Lower leg skin (tissue), 4 donors: ENCODE measurements at regions not wholly inside any gene's neighbourhood (a gene's known extent, or its start where the extent isn't known, plus 50 kb on each side); places are given as distances from the start of the nearest gene placed in this dataset.
"Not testable (repeated sequence)": the region's sequence is repeated elsewhere in the genome, so short reads cannot be mapped to it uniquely, and the experiment has no call there.

Experiments used
- DNase-seq, 2 donors: peaks; one replicate each; pipeline ENCODE4 v3.0.0-alpha.2; 2019; ENCODE audit warnings: low spot score in 2 of 2
- H3K4me3 ChIP-seq: fragments of 200-600 bp; sonication (generic); 2 replicates; pipeline ENCODE4 v1.5.1; 2017; ENCODE audit warnings: mild to moderate bottlenecking, low read depth; ENCODE audit not compliant: poor library complexity, severe bottlenecking
- POLR2A ChIP-seq, 2 donors: fragments of 450-650 bp; IDR thresholded peaks; one replicate each; pipeline ENCODE4 v1.6.1; 2016 to 2017; ENCODE audit warnings: antibody characterized with exemption in 2 of 2, mild to moderate bottlenecking in 1 of 2, moderate library complexity in 1 of 2
- WGBS, 2 donors: methylation state at CpG; one replicate each; pipeline ENCODE4 v1.1.5; 2018; 5-methylcytosine and 5-hydroxymethylcytosine counted together
- intact Hi-C: fragments of 100-400 bp; cut with DNase I; formaldehyde crosslinking; loops from one replicate; pipeline ENCODE4 v1.15.0; 2023; ENCODE audit warnings: low total_unique reads
- TF ChIP-seq, protein P1 (sequence below), 3 donors: fragments of 450-650 bp; IDR thresholded peaks; one replicate each; pipeline ENCODE4 v1.5.1; 2016; ENCODE audit warnings: antibody characterized with exemption in 3 of 3, mild to moderate bottlenecking in 3 of 3, moderate library complexity in 2 of 3

DNA sequence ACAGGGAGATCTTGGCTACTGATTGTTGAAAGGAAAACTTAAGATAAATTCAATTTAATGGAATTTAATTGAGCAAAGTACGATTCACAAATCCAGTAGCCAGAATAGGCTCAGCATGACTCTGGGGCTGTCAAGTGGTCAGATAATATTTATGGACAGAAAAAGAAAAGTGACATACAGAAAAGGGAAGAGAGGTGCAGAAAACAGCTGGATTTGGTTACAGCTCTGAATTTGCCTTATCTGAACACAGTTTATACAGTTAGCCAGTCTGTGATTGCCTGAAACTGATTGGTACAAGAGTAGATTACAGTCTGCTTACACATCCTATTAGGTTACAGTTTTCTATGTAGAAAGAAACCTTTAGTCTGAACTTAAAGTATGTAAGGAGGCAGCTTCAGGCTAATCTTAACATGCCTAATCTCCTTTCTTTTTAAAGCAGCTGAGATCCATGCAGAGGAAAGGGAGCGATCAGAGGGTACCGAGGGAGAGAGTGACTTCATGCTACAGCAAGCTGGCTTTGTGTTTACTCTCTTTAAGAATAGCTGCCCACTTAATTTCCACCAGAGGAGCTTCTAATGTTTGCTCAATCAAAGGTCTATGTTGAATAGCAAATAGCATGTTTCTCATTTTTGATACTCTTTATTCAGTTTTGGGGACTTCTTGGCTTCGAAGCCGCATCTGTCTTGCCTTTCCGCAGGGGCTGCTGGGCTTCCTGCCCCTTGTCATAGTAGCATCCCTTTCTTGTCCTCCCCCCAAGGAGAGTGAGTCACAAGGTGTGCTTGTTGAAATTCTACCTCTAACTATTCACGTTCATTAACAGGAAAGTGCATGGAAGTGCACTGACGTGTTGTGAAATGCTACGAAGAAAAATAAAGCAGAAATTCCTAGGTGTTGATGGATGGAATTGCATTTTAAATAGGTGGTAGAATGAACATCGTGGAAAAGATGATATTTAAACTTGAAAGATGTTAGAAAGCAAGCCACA lies 761.2 kb downstream of the TAF11L14 start:
- TF ChIP-seq POLR2A (IDR thresholded peaks at IDR 0.05): no peak
- TF ChIP-seq, protein P1, sequence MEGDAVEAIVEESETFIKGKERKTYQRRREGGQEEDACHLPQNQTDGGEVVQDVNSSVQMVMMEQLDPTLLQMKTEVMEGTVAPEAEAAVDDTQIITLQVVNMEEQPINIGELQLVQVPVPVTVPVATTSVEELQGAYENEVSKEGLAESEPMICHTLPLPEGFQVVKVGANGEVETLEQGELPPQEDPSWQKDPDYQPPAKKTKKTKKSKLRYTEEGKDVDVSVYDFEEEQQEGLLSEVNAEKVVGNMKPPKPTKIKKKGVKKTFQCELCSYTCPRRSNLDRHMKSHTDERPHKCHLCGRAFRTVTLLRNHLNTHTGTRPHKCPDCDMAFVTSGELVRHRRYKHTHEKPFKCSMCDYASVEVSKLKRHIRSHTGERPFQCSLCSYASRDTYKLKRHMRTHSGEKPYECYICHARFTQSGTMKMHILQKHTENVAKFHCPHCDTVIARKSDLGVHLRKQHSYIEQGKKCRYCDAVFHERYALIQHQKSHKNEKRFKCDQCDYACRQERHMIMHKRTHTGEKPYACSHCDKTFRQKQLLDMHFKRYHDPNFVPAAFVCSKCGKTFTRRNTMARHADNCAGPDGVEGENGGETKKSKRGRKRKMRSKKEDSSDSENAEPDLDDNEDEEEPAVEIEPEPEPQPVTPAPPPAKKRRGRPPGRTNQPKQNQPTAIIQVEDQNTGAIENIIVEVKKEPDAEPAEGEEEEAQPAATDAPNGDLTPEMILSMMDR (IDR thresholded peaks at IDR 0.05): no peak
- H3K4me3 ChIP-seq: no peak overlapping the region
- intact Hi-C loops: no loop called here
- no peak for DNase-seq
- WGBS, 2 donors: 72% methylated on average over 10 of the region's 10 CpGs

DNA sequence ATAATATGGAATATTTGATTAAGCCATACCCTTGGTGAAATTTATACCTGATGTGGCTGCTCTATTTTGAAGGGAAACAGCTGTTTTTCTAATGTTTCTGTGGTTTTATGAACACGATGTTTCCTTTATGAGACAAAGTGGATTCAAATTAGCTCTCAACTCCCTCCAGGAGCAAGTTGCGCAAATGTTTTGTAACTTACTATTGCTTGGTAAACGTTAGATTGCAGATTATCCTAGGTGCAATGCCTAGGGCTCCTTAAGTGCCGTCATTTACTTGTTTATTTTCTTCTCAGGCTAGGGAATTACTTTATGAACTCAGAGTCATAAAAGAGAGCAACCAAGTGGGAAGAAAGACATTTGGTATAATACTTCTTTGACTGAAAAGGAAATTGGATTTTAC lies 763.1 kb downstream of the TAF11L14 start:
- no peak for TF ChIP-seq POLR2A (IDR thresholded peaks at IDR 0.05)
- TF ChIP-seq, protein P1 (IDR thresholded peaks at IDR 0.05): no peak
- intact Hi-C loops: no loop called here
- WGBS, 2 donors: 31% methylated on average over 4 of the region's 4 CpGs
- no peak for DNase-seq
- no peak overlapping the region for H3K4me3 ChIP-seq

DNA sequence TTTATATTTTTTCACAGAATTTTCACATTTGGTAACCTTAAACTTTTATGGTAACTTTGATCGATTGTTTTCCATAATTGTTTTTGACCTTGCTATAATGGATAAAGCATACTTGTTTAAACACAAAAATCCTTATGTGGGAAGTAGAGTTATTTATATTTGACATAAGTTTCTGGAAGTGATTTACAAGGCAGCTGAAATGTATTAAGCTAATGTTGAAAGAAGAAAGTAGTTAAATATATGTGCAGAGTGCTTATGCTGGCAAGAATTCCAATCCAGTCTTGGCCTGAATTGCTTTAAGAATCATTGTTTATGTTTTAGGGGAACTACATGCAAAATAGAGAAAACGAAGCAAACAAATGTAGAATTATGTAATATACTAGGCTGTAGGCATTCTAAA lies 763.6 kb downstream of the TAF11L14 start:
- intact Hi-C loops: no loop called here
- 26 to 35% methylated on average over 2 of the region's 2 CpGs for WGBS, 2 donors
- H3K4me3 ChIP-seq: no peak overlapping the region
- DNase-seq: no peak
- no peak for TF ChIP-seq POLR2A (IDR thresholded peaks at IDR 0.05)
- TF ChIP-seq, protein P1 (IDR thresholded peaks at IDR 0.05): no peak

DNA sequence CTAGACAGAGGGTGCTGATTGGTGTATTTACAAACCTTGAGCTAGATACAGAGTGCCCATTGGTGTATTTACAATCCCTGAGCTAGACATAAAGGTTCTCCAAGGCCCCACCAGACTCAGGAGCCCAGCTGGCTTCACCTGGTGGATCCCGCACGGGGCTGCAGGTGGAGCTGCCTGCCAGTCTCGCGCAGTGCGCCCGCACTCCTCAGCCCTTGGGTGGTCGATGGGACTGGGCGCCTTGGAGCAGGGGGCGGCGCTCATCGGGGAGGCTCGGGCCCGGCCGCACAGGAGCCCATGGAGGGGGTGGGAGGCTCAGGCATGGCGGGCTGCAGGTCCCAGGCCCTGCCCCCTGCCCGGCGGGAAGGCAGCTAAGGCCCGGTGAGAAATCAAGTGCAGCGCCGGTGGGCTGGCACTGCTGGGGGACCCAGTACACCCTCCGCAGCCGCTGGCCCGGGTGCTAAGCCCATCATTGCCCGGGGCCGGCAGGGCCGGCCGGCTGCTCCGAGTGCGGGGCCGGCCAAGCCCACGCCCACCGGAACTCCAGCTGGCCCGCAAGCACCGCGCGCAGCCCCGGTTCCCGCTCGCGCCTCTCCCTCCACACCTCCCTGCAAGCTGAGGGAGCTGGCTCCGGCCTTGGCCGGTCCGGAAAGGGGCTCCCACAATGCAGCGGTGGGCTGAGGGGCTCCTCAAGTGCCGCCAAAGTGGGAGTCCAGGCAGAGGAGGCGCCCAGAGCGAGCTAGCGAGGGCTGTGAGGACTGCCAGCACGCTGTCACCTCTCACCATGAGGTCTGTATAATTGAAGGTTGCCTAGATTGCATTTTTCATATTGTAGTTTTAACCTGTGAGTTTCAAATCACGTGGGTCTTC lies 765.4 kb downstream of the TAF11L14 start:
- H3K4me3 ChIP-seq, intact Hi-C loops: not testable (repeated sequence)
- 90 to 96% methylated on average over 18 to 22 of the region's 50 CpGs for WGBS, 2 donors
- DNase-seq: peak in 1 of 2 donors; percentile 76

DNA sequence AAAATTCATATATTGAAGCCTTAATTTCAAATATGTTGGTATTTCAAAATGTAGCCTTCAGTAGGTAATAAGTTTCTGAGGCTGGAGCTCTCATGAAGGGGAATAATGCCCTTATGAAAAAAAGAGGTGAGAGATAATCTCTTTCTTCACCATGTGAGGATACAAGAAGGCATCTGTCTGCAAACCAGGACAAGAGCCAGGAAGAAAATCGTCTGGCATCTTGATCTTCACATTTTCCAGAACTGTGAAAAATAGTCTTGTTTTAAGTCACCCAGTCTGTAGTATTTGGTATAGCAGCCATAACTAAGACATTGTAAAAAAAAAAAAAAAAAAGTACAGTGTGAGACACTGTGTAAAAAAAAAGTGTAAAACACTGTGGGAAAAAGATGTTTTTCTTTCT lies 768.9 kb downstream of the TAF11L14 start:
- no peak overlapping the region for H3K4me3 ChIP-seq
- DNase-seq: no peak
- WGBS, 2 donors: 24 to 44% methylated on average over 1 of the region's 1 CpG
- TF ChIP-seq, protein P1 (IDR thresholded peaks at IDR 0.05): no peak
- no peak for TF ChIP-seq POLR2A (IDR thresholded peaks at IDR 0.05)
- intact Hi-C loops: no loop called here

DNA sequence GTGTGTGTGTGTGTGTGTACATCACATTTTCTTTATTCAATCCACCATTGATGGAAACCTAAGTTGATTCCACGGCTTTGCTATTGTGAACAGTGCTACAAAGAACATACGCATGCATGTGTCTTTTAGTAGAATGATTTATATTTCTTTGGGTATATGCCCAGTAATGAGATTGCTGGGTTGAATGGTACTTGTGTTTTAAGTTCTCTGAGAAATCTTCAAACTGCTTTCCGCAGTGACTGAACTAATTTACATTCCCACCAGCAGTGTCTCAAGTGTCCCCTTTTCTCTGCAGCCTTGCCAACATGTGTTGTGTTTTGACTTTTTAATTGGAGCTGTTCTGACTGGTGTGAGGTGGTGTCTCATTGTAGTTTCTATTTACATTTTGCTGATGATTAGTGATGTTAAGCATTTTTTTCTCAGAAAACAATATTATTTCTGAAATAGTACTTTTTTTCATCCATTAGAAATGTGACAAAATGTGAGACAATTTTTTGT lies 769.7 kb downstream of the TAF11L14 start:
- WGBS, 2 donors: 36 to 44% methylated on average over 3 of the region's 3 CpGs
- intact Hi-C loops: no loop called here
- no peak overlapping the region for H3K4me3 ChIP-seq
- DNase-seq: no peak
- TF ChIP-seq POLR2A (IDR thresholded peaks at IDR 0.05): no peak
